ENCODE measurements at regions not wholly inside any gene's neighbourhood (a gene's known extent, or its start where the extent isn't known, plus 50 kb on each side); places are given as distances from the start of the nearest gene placed in this dataset.
A peak's percentile ranks its signal among the peaks of the same experiment; 100 is the strongest.

- TF ChIP-seq ZBTB33 (IDR thresholded peaks at IDR 0.05; ENCODE audit: extremely low read depth, insufficient replicate concordance, low read length) (no peak), ATF3 (IDR thresholded peaks at IDR 0.05) (no peak), ZFX (IDR thresholded peaks at IDR 0.05) (no peak), POLR2A (IDR thresholded peaks at IDR 0.05; ENCODE audit: borderline replicate concordance, extremely low read depth, insufficient read depth, insufficient read length) (no peak), JUND (IDR thresholded peaks at IDR 0.05) (peak; percentile 42; the same call in 1 of the 2 replicates), EZH2phosphoT487 (IDR thresholded peaks at IDR 0.05; ENCODE audit: borderline replicate concordance) (no peak), MAX (IDR thresholded peaks at IDR 0.05) (peak; percentile 40), SIN3A (IDR thresholded peaks at IDR 0.05; ENCODE audit: low read depth) (no peak), FOSL1 (IDR thresholded peaks at IDR 0.05; ENCODE audit: low read depth) (peak; percentile 36; the same call in 1 of the 2 replicates), YY1 (IDR thresholded peaks at IDR 0.05; ENCODE audit: extremely low read depth, insufficient replicate concordance, low read depth, low read length) (no peak), ZNF274 (IDR thresholded peaks at IDR 0.05; ENCODE audit: low read depth, low read length) (no peak), EZH2 (IDR thresholded peaks at IDR 0.05) (no peak), CTCF (IDR thresholded peaks at IDR 0.05 in 2 of 3, conservative IDR thresholded peaks at IDR 0.05 in 1 of 3; ENCODE audit: borderline replicate concordance in 1 of 3, insufficient read depth in 1 of 3, low read depth in 2 of 3, low read length in 2 of 3) (no peak; a peak in 1 of 6 replicates)
Measured at GRCh38 chr4:4780729-4781244, 78.7 kb upstream of the MSX1 start (continued).
